Mesothelial cell of epicardium (in vitro differentiated cells): ENCODE measurements at regions not wholly inside any gene's neighbourhood (a gene's known extent, or its start where the extent isn't known, plus 50 kb on each side); places are given as distances from the start of the nearest gene placed in this dataset.

Source experiments
- DNase-seq, 2 experiments: peaks; one replicate each; pipeline ENCODE4 v3.0.0; 2021; ENCODE audit warnings: low spot score in 2 of 2; ENCODE audit not compliant: unreplicated experiment in 2 of 2
- H3K27ac Mint-ChIP-seq: 2 replicates; pipeline ENCODE4 v1.8.0; 2021; ENCODE audit warnings: mixed read lengths
- H3K27me3 Mint-ChIP-seq: 2 replicates; pipeline ENCODE4 v1.8.0; 2021; ENCODE audit warnings: low read depth, mixed read lengths
- H3K36me3 Mint-ChIP-seq: 2 replicates; pipeline ENCODE4 v1.8.0; 2021; ENCODE audit warnings: mixed read lengths
- H3K4me1 Mint-ChIP-seq: 2 replicates; pipeline ENCODE4 v1.8.0; 2021; ENCODE audit warnings: mixed read lengths
- H3K4me3 Mint-ChIP-seq: 2 replicates; pipeline ENCODE4 v1.8.0; 2021; ENCODE audit warnings: mild to moderate bottlenecking, moderate library complexity, mixed read lengths
- H3K9me3 Mint-ChIP-seq: 2 replicates; pipeline ENCODE4 v1.8.0; 2021; ENCODE audit warnings: mixed read lengths
- TF ChIP-seq, protein P1 (sequence below): fragments of 200-600 bp; sonication (generic); IDR thresholded peaks from one replicate; pipeline ENCODE4 v1.5.0; 2021; ENCODE audit warnings: antibody characterized with exemption; ENCODE audit not compliant: unreplicated experiment

DNA sequence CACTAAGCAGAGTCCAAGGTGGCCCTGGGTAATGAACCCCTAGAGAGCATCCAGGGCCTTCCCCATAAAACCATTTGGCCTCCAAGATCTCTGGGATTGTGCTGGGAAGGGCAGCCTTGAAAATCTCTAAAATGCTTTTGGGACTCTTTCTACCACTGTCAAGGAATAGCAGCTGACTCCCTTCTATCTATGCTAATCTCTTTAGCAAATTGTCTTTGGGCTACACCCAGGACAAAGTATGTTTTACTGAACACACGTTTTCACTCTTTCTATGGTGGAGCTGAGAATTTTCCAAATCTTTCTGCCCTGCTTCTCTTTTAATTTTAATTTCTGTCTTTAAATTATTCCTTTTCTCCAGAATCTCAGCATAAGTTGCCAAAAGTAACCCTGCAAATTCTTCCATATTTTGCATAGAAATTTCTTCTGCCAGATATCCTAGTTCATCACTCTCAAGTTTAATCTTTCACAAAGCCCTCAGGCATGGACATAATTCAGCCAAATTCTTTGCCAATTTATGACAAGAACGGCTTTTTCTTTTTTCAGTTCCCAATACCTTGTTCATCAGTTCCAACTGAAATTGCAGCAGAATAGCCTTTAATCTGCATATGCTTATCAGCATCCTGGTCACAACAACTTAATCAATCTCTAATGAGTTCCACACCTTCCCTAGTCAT, 687.0 kb upstream of the ADGRL4 start:
- peak overlapping the region; percentile 20 for H3K27ac Mint-ChIP-seq
- H3K9me3 Mint-ChIP-seq = no peaks in the 10 kb centered on the region
- TF ChIP-seq, protein P1, sequence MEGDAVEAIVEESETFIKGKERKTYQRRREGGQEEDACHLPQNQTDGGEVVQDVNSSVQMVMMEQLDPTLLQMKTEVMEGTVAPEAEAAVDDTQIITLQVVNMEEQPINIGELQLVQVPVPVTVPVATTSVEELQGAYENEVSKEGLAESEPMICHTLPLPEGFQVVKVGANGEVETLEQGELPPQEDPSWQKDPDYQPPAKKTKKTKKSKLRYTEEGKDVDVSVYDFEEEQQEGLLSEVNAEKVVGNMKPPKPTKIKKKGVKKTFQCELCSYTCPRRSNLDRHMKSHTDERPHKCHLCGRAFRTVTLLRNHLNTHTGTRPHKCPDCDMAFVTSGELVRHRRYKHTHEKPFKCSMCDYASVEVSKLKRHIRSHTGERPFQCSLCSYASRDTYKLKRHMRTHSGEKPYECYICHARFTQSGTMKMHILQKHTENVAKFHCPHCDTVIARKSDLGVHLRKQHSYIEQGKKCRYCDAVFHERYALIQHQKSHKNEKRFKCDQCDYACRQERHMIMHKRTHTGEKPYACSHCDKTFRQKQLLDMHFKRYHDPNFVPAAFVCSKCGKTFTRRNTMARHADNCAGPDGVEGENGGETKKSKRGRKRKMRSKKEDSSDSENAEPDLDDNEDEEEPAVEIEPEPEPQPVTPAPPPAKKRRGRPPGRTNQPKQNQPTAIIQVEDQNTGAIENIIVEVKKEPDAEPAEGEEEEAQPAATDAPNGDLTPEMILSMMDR = no peak
- no peak overlapping the region for H3K4me3 Mint-ChIP-seq
- no peaks in the 10 kb centered on the region for H3K27me3 Mint-ChIP-seq
- H3K36me3 Mint-ChIP-seq = no peaks in the 10 kb centered on the region
- peaks cover 20% of the 10 kb centered on the region for H3K4me1 Mint-ChIP-seq
- no peak for DNase-seq

DNA sequence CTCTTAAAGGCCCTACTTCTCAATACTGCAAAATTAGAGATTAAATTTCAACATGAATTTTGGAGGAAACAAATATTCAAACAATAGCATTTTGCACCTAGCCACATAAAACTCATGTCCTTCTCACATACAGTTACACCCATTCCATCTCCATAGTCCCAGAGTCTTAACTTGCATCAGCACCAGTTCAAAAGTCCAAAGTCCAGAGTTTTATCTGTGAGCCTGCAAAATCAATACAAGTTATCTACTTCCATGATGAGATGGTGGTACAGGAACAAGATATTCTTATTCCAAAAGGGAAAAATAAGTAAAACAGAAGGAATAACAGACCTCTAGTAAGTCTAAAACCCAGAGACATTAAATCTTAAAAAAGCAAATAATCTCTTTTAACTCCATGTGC, 686.0 kb upstream of the ADGRL4 start:
- Mint-ChIP-seq H3K36me3 (no peaks in the 10 kb centered on the region), H3K4me1 (peaks cover 21% of the 10 kb centered on the region), H3K27me3 (no peaks in the 10 kb centered on the region), H3K27ac (no peak overlapping the region), H3K9me3 (no peaks in the 10 kb centered on the region), H3K4me3 (no peak overlapping the region)
- DNase-seq = no peak
- TF ChIP-seq, protein P1 = no peak

DNA sequence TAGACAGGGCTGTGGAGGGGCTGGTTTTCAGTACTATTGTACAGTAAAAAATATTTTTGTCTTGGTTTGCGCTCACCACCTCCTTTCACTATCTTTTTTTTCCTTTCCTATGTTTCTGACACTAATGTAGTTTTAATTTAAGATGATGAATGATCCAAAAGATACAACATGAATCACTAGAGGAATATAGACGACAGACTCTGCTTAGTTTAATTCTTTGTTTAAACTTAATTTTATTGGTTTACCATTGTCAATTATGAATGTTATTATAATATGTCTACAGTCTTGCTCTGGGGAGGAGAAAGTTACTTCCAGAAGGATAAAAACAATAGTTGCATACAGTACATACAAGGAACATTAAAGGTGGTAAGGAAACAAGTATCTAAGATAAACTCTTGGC, 682.4 kb upstream of the ADGRL4 start:
- no peak overlapping the region for H3K4me3 Mint-ChIP-seq
- no peaks in the 10 kb centered on the region for H3K27me3 Mint-ChIP-seq
- H3K9me3 Mint-ChIP-seq = peaks cover 11% of the 10 kb centered on the region
- H3K36me3 Mint-ChIP-seq = no peaks in the 10 kb centered on the region
- H3K4me1 Mint-ChIP-seq = peaks cover 16% of the 10 kb centered on the region
- no peak for DNase-seq
- no peak overlapping the region for H3K27ac Mint-ChIP-seq
- TF ChIP-seq, protein P1 = no peak

DNA sequence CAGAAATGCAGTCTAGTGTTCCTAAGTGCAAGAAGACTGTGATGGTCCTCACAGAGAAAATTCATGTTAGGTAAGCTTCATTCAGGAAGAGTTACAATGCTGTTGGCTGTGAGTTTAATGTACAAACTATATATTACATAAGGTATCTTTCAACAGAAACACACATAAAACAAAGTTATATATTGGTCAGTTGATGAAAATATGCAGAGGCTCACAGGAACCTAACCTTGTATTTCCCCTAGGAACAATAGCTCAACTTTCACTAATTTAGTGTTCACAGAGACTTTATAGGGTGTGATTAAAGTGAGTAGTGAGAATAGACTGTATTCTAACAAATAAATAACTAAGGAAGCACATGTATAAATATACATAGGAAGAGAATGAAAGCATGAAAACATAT, 676.9 kb upstream of the ADGRL4 start:
- H3K4me3 Mint-ChIP-seq = no peak overlapping the region
- DNase-seq = no peak
- H3K27me3 Mint-ChIP-seq = no peaks in the 10 kb centered on the region
- H3K4me1 Mint-ChIP-seq = peaks cover 2% of the 10 kb centered on the region
- H3K36me3 Mint-ChIP-seq = peaks cover 6% of the 10 kb centered on the region
- peaks cover 40% of the 10 kb centered on the region for H3K9me3 Mint-ChIP-seq
- no peak overlapping the region for H3K27ac Mint-ChIP-seq
- TF ChIP-seq, protein P1 = no peak

DNA sequence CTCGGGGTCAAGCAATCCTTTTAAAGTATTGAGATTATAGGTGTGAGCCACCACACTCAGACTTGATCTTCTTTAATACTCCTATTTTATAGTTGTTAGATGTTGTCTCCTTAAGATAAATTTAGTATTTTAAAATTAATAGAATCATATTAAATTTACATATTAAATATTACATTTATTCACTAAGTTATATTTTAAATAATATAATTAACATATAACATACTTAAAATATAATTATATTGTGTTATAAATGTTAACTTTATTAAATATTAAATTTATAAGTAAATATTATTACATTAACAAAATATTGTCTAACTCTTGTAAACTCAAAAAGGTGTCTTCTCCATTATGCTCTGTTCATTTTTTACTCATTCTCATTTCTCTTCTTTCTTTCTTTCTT, 675.9 kb upstream of the ADGRL4 start:
- Mint-ChIP-seq H3K9me3 (peaks cover 45% of the 10 kb centered on the region), H3K4me1 (peaks cover 2% of the 10 kb centered on the region), H3K27ac (no peak overlapping the region), H3K4me3 (no peak overlapping the region), H3K36me3 (peaks cover 6% of the 10 kb centered on the region), H3K27me3 (no peaks in the 10 kb centered on the region)
- TF ChIP-seq, protein P1 = no peak
- no peak for DNase-seq

DNA sequence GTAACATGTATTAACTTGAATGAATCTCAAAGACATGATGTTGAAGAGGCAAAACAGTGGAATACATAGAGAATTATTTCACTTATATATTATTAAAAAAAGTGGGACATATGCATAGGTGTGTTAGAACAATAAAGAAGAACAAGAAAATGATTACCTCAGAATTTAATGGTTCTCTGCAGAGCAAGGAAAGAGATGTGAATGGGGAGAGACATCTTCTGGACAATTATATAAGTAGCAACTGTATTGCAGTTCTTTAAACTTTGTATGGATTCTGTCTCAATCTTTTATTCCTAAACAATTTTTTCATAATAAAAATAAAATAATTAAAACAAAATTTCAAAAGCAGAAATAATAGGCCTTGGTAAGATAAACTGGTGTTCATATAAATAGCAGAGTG, 674.9 kb upstream of the ADGRL4 start:
- Mint-ChIP-seq H3K4me3 (no peak overlapping the region), H3K27ac (no peak overlapping the region), H3K27me3 (no peaks in the 10 kb centered on the region), H3K36me3 (peaks cover 6% of the 10 kb centered on the region), H3K4me1 (no peaks in the 10 kb centered on the region), H3K9me3 (peaks cover 51% of the 10 kb centered on the region)
- TF ChIP-seq, protein P1 = no peak
- no peak for DNase-seq
